PC-9 (cell line): ENCODE measurements at regions not wholly inside any gene's neighbourhood (a gene's known extent, or its start where the extent isn't known, plus 50 kb on each side); places are given as distances from the start of the nearest gene placed in this dataset.
"Not testable (repeated sequence)": the region's sequence is repeated elsewhere in the genome, so short reads cannot be mapped to it uniquely, and the experiment has no call there.

ENCODE experiments used
- BruUV-seq: library from RNA; stranded (reverse); fragments of 400-500 nt; replicated peaks from 2 replicates; lab custom pipeline; 2021; lab: Mats Ljungman, UMichigan
- CTCF ChIA-PET: fragments of 300-600 bp; sonication (Branson Sonifier 250); formaldehyde crosslinking; loops from one replicate; lab custom pipeline; 2022; ENCODE audit warnings: antibody characterized with exemption; lab: Charles Lee
- POLR2A ChIA-PET: fragments of 300-600 bp; sonication (Branson Sonifier 250); formaldehyde crosslinking; loops from one replicate; lab custom pipeline; 2022; ENCODE audit warnings: antibody characterized with exemption; ENCODE audit not compliant: unreplicated experiment; lab: Charles Lee
- DNase-seq, 2 experiments: peaks; one replicate each; pipeline versions ENCODE4 v3.0.0 to v3.0.0-alpha.2; 2015 to 2022; ENCODE audit warnings: mixed read lengths in 1 of 2
- H2AFZ ChIP-seq: fragments of 200-600 bp; sonication (generic); 2 replicates; pipeline ENCODE4 v1.8.1; 2017; ENCODE audit warnings: antibody characterized with exemption
- H3F3A ChIP-seq: fragments of 200-600 bp; sonication (generic); 2 replicates; pipeline ENCODE4 v1.8.1; 2017; ENCODE audit warnings: antibody characterized with exemption, mild to moderate bottlenecking, low read depth; ENCODE audit not compliant: insufficient read depth
- H3K27ac ChIP-seq: fragments of 200-600 bp; sonication (generic); 2 replicates; pipeline ENCODE4 v1.6.1; 2016; ENCODE audit warnings: mixed run types
- H3K27me3 ChIP-seq: fragments of 200-600 bp; sonication (generic); 2 replicates; pipeline ENCODE4 v1.6.1; 2016; ENCODE audit warnings: low read depth, mixed run types; ENCODE audit not compliant: insufficient read depth
- H3K36me3 ChIP-seq: fragments of 200-600 bp; sonication (generic); 2 replicates; pipeline ENCODE4 v1.6.1; 2016; ENCODE audit warnings: low read depth, mixed run types
- H3K4me1 ChIP-seq: fragments of 200-600 bp; sonication (generic); replicated peaks from 2 replicates; pipeline ENCODE4 v1.6.1; 2016; ENCODE audit warnings: mixed run types; ENCODE audit not compliant: insufficient read depth
- H3K4me2 ChIP-seq: fragments of 200-600 bp; sonication (generic); 2 replicates; pipeline ENCODE4 v1.6.1; 2017; ENCODE audit warnings: mixed run types
- H3K4me3 ChIP-seq: fragments of 200-600 bp; sonication (generic); 2 replicates; pipeline ENCODE4 v1.6.1; 2016; ENCODE audit warnings: mixed run types
- H3K79me2 ChIP-seq: fragments of 200-600 bp; sonication (generic); 2 replicates; pipeline ENCODE4 v1.6.1; 2017; ENCODE audit warnings: low read depth, mixed run types
- H3K9me2 ChIP-seq: fragments of 200-600 bp; sonication (generic); 2 replicates; pipeline ENCODE4 v1.8.1; 2017; ENCODE audit warnings: mild to moderate bottlenecking; ENCODE audit not compliant: insufficient read depth
- H3K9me3 ChIP-seq: fragments of 200-600 bp; sonication (generic); 2 replicates; pipeline ENCODE4 v1.8.1; 2016; ENCODE audit warnings: low read depth; ENCODE audit not compliant: insufficient read depth
- H4K20me1 ChIP-seq: fragments of 200-600 bp; sonication (generic); 2 replicates; pipeline ENCODE4 v1.8.1; 2017; ENCODE audit not compliant: insufficient read depth
- CTCF ChIP-seq: fragments of 200-600 bp; sonication (generic); conservative IDR thresholded peaks from 2 replicates; pipeline ENCODE4 v1.6.1; 2017; ENCODE audit warnings: mixed run types, antibody characterized with exemption, mild to moderate bottlenecking, moderate library complexity
- EZH2 ChIP-seq: fragments of 200-600 bp; sonication (generic); IDR thresholded peaks from 2 replicates; pipeline ENCODE4 v1.8.0; 2017; ENCODE audit warnings: antibody characterized with exemption, low read depth
- intact Hi-C: fragments of 100-400 bp; cut with micrococcal nuclease; formaldehyde crosslinking; loops from one replicate; pipeline ENCODE4 v1.10.0; 2022; ENCODE audit not compliant: unreplicated experiment

DNA sequence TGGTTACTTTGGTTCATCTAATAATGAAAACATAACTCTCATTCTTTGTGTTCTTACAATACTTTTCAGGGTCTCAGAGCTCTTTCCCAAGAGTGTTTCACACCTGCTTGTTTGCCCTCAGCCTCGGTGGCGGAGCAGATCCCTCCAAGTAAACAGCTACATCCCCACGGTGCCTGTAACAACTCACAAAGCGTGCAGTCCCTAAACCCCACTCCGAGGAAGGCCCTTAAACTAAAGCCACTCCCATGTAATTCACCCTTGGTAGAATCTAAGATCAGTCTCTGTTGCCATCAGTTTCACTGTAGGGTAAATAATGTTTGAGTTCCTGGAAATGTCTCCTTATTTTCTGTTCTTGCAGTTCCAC lies 101.1 kb downstream of the TFAP2A start:
- DNase-seq, result no peak
- Histone ChIP-seq H3K4me1 (peaks cover 28% of the 10 kb centered on the region), H3K9me2 (no peaks in the 10 kb centered on the region), H3K4me2 (no peak overlapping the region), H4K20me1 (no peaks in the 10 kb centered on the region), H3K27ac (no peak overlapping the region), H3K4me3 (no peak overlapping the region), H3K9me3 (no peaks in the 10 kb centered on the region), H3K27me3 (no peaks in the 10 kb centered on the region), H2AFZ (no peak overlapping the region), H3K79me2 (no peaks in the 10 kb centered on the region), H3F3A (peaks cover 24% of the 10 kb centered on the region), H3K36me3 (no peaks in the 10 kb centered on the region)
- CTCF ChIA-PET, result no interaction called here
- TF ChIP-seq EZH2, result no peak
- TF ChIP-seq CTCF, result no peak
- no TSS peak for BruUV-seq
- POLR2A ChIA-PET, result interaction anchor here (0.7 kb wide), 1 partner anchor 10 kb away, joined by 3 read pairs; no protein-coding TSS in a partner anchor
- intact Hi-C loops, result loop anchor here (5.0 kb wide), 1 partner anchor 36 kb away; no protein-coding TSS in a partner anchor

GRCh38 chr6:10312445-10312844 lies 102.4 kb downstream of the TFAP2A start:
- POLR2A ChIA-PET, result no interaction called here
- Histone ChIP-seq H3K4me2 (no peak overlapping the region), H3K4me1 (peaks cover 28% of the 10 kb centered on the region), H3K36me3 (no peaks in the 10 kb centered on the region), H3K9me3 (no peaks in the 10 kb centered on the region), H3K27me3 (no peaks in the 10 kb centered on the region), H3K9me2 (no peaks in the 10 kb centered on the region), H3K27ac (no peak overlapping the region), H4K20me1 (no peaks in the 10 kb centered on the region), H2AFZ (no peak overlapping the region), H3F3A (peaks cover 24% of the 10 kb centered on the region), H3K4me3 (no peak overlapping the region), H3K79me2 (no peaks in the 10 kb centered on the region)
- intact Hi-C loops, result loop anchor here (5.0 kb wide), 1 partner anchor 35 kb away; no protein-coding TSS in a partner anchor
- no peak for DNase-seq
- CTCF ChIA-PET, result interaction anchor here (0.7 kb wide), 1 partner anchor 8 kb away, joined by 8 read pairs; no protein-coding TSS in a partner anchor
- no peak for TF ChIP-seq CTCF
- no peak for TF ChIP-seq EZH2
- no TSS peak for BruUV-seq

DNA sequence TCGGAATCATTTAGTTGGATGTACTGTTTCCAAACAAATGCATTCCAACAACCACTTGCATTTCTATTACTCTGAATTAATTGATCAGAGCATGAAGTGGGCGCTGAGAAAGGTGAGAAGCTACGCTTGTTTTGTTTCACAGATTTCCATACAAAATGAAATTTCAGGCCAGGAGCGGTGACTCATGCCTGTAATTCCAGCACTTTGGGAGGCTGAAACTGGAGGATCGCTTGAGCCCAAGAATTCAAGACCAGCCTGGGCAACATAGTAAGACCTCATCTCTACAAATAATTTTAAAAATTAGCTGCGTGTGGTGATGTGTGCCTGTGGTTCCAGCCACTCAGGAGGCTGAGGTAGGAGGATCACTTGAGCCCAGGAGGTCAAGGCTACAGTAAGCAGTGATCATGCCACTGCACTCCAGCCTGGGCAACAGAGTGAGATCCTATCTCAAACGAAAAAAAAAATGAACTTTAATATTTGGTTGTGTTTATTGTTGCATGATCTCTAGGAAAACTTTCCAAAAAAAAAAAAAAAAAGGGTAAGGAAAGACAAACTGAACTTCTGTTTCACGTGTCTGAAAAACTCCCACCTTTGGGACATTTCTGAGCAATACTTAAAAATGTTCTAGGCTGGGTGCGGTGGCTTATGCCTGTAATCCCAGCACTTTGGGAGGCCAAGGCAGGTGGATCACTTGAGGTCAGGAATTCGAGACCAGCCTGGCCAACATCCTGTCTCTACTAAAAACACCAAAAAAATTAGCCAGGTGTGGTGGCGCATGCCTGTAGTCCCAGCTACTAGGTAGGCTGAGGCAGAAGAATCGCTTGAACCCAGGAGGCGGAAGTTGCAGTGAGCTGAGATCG lies 103.1 kb downstream of the TFAP2A start:
- H3K36me3 ChIP-seq, H3K9me3 ChIP-seq, H3K27ac ChIP-seq, H3K4me3 ChIP-seq, H3K27me3 ChIP-seq, DNase-seq, H3K79me2 ChIP-seq, H2AFZ ChIP-seq, POLR2A ChIA-PET, BruUV-seq, CTCF ChIA-PET, H3K4me2 ChIP-seq, H3K9me2 ChIP-seq, H4K20me1 ChIP-seq: not testable (repeated sequence)
- H3F3A ChIP-seq, result peaks cover 24% of the 10 kb centered on the region
- peaks cover 28% of the 10 kb centered on the region for H3K4me1 ChIP-seq
- intact Hi-C loops, result loop anchor here (5.0 kb wide), 1 partner anchor 34 kb away; no protein-coding TSS in a partner anchor
